GM23338 (cell line): ENCODE measurements at regions not wholly inside any gene's neighbourhood (a gene's known extent, or its start where the extent isn't known, plus 50 kb on each side); places are given as distances from the start of the nearest gene placed in this dataset.

Source experiments
- ATAC-seq: fragments of 200-7000 bp; cut with Tn5 transposase; 3 replicates; pipeline ENCODE4 v1.9.1; 2020
- DNase-seq: peaks from one replicate; pipeline ENCODE4 v3.0.0-alpha.2; 2015; ENCODE audit warnings: low spot score
- H2AFZ ChIP-seq: fragments of 200-600 bp; sonication (generic); 2 replicates; pipeline ENCODE4 v1.8.0; 2016; ENCODE audit warnings: antibody characterized with exemption, mild to moderate bottlenecking, moderate library complexity
- H3F3A ChIP-seq: fragments of 200-600 bp; sonication (generic); replicated peaks from 2 replicates; pipeline ENCODE4 v1.8.0; 2017; ENCODE audit warnings: antibody characterized with exemption, mixed run types, low read depth
- H3K27ac ChIP-seq: fragments of 200-600 bp; sonication (generic); 2 replicates; pipeline ENCODE4 v1.6.1; 2016; ENCODE audit warnings: low read depth
- H3K27me3 ChIP-seq: fragments of 200-600 bp; sonication (generic); 2 replicates; pipeline ENCODE4 v1.8.0; 2016; ENCODE audit warnings: mild to moderate bottlenecking, mixed run types, moderate library complexity; ENCODE audit not compliant: insufficient read depth
- H3K36me3 ChIP-seq: fragments of 200-600 bp; sonication (generic); 2 replicates; pipeline ENCODE4 v1.8.0; 2016; ENCODE audit warnings: mild to moderate bottlenecking; ENCODE audit not compliant: insufficient read depth
- H3K4me1 ChIP-seq: fragments of 200-600 bp; sonication (generic); 2 replicates; pipeline ENCODE4 v1.8.0; 2016; ENCODE audit warnings: mild to moderate bottlenecking, moderate library complexity; ENCODE audit not compliant: insufficient read depth
- H3K4me2 ChIP-seq: fragments of 200-600 bp; sonication (generic); 2 replicates; pipeline ENCODE4 v1.7.1; 2017; ENCODE audit warnings: mixed run types
- H3K4me3 ChIP-seq: fragments of 200-600 bp; sonication (generic); 2 replicates; pipeline ENCODE4 v1.6.1; 2016; ENCODE audit warnings: mixed run types
- H3K79me2 ChIP-seq: fragments of 200-600 bp; sonication (generic); replicated peaks from 2 replicates; pipeline ENCODE4 v1.8.0; 2017; ENCODE audit warnings: mild to moderate bottlenecking; ENCODE audit not compliant: insufficient read depth
- H3K9me2 ChIP-seq: fragments of 200-600 bp; sonication (generic); 2 replicates; pipeline ENCODE4 v1.8.0; 2017; ENCODE audit not compliant: insufficient read depth
- H4K20me1 ChIP-seq: fragments of 200-600 bp; sonication (generic); replicated peaks from 2 replicates; pipeline ENCODE4 v1.8.0; 2017; ENCODE audit warnings: mild to moderate bottlenecking; ENCODE audit not compliant: insufficient read depth
- H3K27ac Mint-ChIP-seq: 2 replicates; pipeline ENCODE4 v1.8.0; 2020; ENCODE audit warnings: inconsistent platforms, mild to moderate bottlenecking, moderate library complexity, mixed read lengths
- H3K27me3 Mint-ChIP-seq: 3 replicates; pipeline ENCODE4 v1.8.0; 2022; ENCODE audit warnings: low read depth, mild to moderate bottlenecking, moderate library complexity, mixed read lengths, inconsistent platforms; ENCODE audit not compliant: insufficient read depth, poor library complexity
- H3K36me3 Mint-ChIP-seq: 3 replicates; pipeline ENCODE4 v1.8.0; 2021; ENCODE audit warnings: low read depth, mild to moderate bottlenecking, inconsistent platforms, moderate library complexity, mixed read lengths
- H3K4me1 Mint-ChIP-seq: 3 replicates; pipeline ENCODE4 v1.8.0; 2020; ENCODE audit warnings: mild to moderate bottlenecking, inconsistent platforms, mixed read lengths
- H3K4me3 Mint-ChIP-seq: 3 replicates; pipeline ENCODE4 v1.8.0; 2021; ENCODE audit warnings: moderate library complexity, mild to moderate bottlenecking, inconsistent platforms, mixed read lengths
- H3K9me3 Mint-ChIP-seq: 3 replicates; pipeline ENCODE4 v1.8.0; 2020; ENCODE audit warnings: moderate library complexity, mild to moderate bottlenecking, inconsistent platforms, mixed read lengths
- CREB1 ChIP-seq: fragments of 250-450 bp; sonication (Bioruptor Pico); IDR thresholded peaks from 2 replicates; pipeline ENCODE4 v1.5.0; 2020; ENCODE audit warnings: low read depth, mild to moderate bottlenecking, moderate library complexity
- EZH2phosphoT487 ChIP-seq: fragments of 200-600 bp; sonication (generic); IDR thresholded peaks from one replicate; pipeline ENCODE4 v1.8.1; 2018; ENCODE audit warnings: antibody characterized with exemption; ENCODE audit not compliant: unreplicated experiment
- NANOG ChIP-seq: IDR thresholded peaks from 2 replicates; pipeline ENCODE4 v1.6.1; 2016; ENCODE audit warnings: antibody characterized with exemption, borderline replicate concordance
- POLR2AphosphoS5 ChIP-seq: IDR thresholded peaks from 2 replicates; pipeline ENCODE4 v1.6.1; 2016; ENCODE audit warnings: antibody characterized with exemption, low read depth
- STAT1 ChIP-seq: IDR thresholded peaks from one replicate; pipeline ENCODE4 v1.6.1; 2016; ENCODE audit warnings: antibody characterized with exemption; ENCODE audit not compliant: unreplicated experiment
- ZNF331 ChIP-seq: fragments of 250-450 bp; sonication (Bioruptor Pico); IDR thresholded peaks from 2 replicates; pipeline ENCODE4 v1.5.0; 2020; ENCODE audit warnings: low read depth, mild to moderate bottlenecking, moderate library complexity
- TF ChIP-seq, protein P1 (sequence below): fragments of 250-450 bp; sonication (Bioruptor Pico); IDR thresholded peaks from 2 replicates; pipeline ENCODE4 v1.5.0; 2020; ENCODE audit warnings: mild to moderate bottlenecking, moderate library complexity
- TF ChIP-seq, protein P2 (sequence below), 2 experiments: fragments of 200-600 bp in 1 of 2; sonication (generic) in 1 of 2; conservative IDR thresholded peaks; 2 replicates each; pipeline versions ENCODE4 v1.5.1 to v1.6.1; 2016 to 2017; ENCODE audit warnings: antibody characterized with exemption in 2 of 2, low read depth in 2 of 2, mild to moderate bottlenecking in 2 of 2, moderate library complexity in 1 of 2
- TF ChIP-seq, protein P3 (sequence below): IDR thresholded peaks from one replicate; pipeline ENCODE4 v1.6.1; 2018; ENCODE audit warnings: antibody characterized with exemption; ENCODE audit not compliant: unreplicated experiment

- DNase-seq (no peak), ATAC-seq (no peak)
- H3K27me3 Mint-ChIP-seq, result no peaks in the 10 kb centered on the region
- no peak overlapping the region for H3K27ac Mint-ChIP-seq
- Histone ChIP-seq H3K4me2 (no peak overlapping the region), H3K27me3 (no peaks in the 10 kb centered on the region), H3K36me3 (no peaks in the 10 kb centered on the region), H3K79me2 (no peaks in the 10 kb centered on the region), H4K20me1 (no peaks in the 10 kb centered on the region), H3K27ac (no peak overlapping the region), H3K4me1 (no peaks in the 10 kb centered on the region), H3K9me2 (no peaks in the 10 kb centered on the region), H3K4me3 (no peak overlapping the region), H2AFZ (no peak overlapping the region), H3F3A (no peaks in the 10 kb centered on the region)
- no peaks in the 10 kb centered on the region for H3K36me3 Mint-ChIP-seq
- no peaks in the 10 kb centered on the region for H3K4me1 Mint-ChIP-seq
- H3K4me3 Mint-ChIP-seq, result no peak overlapping the region
- no peaks in the 10 kb centered on the region for H3K9me3 Mint-ChIP-seq
- TF ChIP-seq STAT1 (no peak), NANOG (no peak), CREB1 (no peak)
- TF ChIP-seq, protein P1, sequence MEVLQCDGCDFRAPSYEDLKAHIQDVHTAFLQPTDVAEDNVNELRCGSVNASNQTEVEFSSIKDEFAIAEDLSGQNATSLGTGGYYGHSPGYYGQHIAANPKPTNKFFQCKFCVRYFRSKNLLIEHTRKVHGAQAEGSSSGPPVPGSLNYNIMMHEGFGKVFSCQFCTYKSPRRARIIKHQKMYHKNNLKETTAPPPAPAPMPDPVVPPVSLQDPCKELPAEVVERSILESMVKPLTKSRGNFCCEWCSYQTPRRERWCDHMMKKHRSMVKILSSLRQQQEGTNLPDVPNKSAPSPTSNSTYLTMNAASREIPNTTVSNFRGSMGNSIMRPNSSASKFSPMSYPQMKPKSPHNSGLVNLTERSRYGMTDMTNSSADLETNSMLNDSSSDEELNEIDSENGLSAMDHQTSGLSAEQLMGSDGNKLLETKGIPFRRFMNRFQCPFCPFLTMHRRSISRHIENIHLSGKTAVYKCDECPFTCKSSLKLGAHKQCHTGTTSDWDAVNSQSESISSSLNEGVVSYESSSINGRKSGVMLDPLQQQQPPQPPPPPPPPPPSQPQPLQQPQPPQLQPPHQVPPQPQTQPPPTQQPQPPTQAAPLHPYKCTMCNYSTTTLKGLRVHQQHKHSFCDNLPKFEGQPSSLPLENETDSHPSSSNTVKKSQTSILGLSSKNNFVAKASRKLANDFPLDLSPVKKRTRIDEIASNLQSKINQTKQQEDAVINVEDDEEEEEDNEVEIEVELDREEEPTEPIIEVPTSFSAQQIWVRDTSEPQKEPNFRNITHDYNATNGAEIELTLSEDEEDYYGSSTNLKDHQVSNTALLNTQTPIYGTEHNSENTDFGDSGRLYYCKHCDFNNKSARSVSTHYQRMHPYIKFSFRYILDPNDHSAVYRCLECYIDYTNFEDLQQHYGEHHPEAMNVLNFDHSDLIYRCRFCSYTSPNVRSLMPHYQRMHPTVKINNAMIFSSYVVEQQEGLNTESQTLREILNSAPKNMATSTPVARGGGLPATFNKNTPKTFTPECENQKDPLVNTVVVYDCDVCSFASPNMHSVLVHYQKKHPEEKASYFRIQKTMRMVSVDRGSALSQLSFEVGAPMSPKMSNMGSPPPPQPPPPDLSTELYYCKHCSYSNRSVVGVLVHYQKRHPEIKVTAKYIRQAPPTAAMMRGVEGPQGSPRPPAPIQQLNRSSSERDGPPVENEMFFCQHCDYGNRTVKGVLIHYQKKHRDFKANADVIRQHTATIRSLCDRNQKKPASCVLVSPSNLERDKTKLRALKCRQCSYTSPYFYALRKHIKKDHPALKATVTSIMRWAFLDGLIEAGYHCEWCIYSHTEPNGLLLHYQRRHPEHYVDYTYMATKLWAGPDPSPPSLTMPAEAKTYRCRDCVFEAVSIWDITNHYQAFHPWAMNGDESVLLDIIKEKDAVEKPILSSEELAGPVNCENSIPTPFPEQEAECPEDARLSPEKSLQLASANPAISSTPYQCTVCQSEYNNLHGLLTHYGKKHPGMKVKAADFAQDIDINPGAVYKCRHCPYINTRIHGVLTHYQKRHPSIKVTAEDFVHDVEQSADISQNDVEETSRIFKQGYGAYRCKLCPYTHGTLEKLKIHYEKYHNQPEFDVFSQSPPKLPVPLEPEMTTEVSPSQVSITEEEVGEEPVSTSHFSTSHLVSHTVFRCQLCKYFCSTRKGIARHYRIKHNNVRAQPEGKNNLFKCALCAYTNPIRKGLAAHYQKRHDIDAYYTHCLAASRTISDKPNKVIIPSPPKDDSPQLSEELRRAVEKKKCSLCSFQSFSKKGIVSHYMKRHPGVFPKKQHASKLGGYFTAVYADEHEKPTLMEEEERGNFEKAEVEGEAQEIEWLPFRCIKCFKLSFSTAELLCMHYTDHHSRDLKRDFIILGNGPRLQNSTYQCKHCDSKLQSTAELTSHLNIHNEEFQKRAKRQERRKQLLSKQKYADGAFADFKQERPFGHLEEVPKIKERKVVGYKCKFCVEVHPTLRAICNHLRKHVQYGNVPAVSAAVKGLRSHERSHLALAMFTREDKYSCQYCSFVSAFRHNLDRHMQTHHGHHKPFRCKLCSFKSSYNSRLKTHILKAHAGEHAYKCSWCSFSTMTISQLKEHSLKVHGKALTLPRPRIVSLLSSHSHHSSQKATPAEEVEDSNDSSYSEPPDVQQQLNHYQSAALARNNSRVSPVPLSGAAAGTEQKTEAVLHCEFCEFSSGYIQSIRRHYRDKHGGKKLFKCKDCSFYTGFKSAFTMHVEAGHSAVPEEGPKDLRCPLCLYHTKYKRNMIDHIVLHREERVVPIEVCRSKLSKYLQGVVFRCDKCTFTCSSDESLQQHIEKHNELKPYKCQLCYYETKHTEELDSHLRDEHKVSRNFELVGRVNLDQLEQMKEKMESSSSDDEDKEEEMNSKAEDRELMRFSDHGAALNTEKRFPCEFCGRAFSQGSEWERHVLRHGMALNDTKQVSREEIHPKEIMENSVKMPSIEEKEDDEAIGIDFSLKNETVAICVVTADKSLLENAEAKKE (CRISPR knock-in tag), result no peak
- TF ChIP-seq, protein P2, sequence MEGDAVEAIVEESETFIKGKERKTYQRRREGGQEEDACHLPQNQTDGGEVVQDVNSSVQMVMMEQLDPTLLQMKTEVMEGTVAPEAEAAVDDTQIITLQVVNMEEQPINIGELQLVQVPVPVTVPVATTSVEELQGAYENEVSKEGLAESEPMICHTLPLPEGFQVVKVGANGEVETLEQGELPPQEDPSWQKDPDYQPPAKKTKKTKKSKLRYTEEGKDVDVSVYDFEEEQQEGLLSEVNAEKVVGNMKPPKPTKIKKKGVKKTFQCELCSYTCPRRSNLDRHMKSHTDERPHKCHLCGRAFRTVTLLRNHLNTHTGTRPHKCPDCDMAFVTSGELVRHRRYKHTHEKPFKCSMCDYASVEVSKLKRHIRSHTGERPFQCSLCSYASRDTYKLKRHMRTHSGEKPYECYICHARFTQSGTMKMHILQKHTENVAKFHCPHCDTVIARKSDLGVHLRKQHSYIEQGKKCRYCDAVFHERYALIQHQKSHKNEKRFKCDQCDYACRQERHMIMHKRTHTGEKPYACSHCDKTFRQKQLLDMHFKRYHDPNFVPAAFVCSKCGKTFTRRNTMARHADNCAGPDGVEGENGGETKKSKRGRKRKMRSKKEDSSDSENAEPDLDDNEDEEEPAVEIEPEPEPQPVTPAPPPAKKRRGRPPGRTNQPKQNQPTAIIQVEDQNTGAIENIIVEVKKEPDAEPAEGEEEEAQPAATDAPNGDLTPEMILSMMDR (conservative IDR thresholded peaks at IDR 0.05; ENCODE audit: low read depth in 2 of 2), result no peak
Measured at GRCh38 chrX:15173411-15173810, 96.5 kb downstream of the ASB9 start.

DNA sequence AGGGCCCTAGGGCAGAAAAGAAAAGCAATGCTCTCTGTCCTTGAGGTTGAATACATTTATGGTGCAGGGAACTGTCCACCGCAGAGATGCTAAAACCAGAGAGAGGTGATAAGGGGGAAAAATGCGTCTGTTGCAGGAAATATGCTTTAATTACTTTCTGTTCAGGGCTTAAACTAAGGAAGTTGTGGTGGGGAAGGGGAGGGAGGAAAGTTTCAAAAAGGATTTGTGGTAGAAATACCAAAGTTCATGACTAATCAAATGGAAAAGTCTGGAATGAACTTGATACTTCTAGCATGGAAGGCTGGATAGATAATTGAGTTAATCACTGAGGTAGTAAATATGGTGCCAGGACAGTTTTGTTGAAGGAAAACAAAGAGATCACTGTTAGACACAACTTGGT lies 99.0 kb downstream of the ASB9 start:
- no peaks in the 10 kb centered on the region for H3K27me3 ChIP-seq
- H3K4me2 ChIP-seq, result no peak overlapping the region
- Mint-ChIP-seq H3K9me3 (no peaks in the 10 kb centered on the region), H3K4me3 (no peak overlapping the region), H3K27me3 (no peaks in the 10 kb centered on the region), H3K27ac (no peak overlapping the region), H3K4me1 (no peaks in the 10 kb centered on the region), H3K36me3 (no peaks in the 10 kb centered on the region)
- H4K20me1 ChIP-seq, result no peaks in the 10 kb centered on the region
- no peak overlapping the region for H2AFZ ChIP-seq
- H3K36me3 ChIP-seq, result no peaks in the 10 kb centered on the region
- no peak for DNase-seq
- H3K4me3 ChIP-seq, result no peak overlapping the region
- H3K4me1 ChIP-seq, result no peaks in the 10 kb centered on the region
- TF ChIP-seq, protein P3, sequence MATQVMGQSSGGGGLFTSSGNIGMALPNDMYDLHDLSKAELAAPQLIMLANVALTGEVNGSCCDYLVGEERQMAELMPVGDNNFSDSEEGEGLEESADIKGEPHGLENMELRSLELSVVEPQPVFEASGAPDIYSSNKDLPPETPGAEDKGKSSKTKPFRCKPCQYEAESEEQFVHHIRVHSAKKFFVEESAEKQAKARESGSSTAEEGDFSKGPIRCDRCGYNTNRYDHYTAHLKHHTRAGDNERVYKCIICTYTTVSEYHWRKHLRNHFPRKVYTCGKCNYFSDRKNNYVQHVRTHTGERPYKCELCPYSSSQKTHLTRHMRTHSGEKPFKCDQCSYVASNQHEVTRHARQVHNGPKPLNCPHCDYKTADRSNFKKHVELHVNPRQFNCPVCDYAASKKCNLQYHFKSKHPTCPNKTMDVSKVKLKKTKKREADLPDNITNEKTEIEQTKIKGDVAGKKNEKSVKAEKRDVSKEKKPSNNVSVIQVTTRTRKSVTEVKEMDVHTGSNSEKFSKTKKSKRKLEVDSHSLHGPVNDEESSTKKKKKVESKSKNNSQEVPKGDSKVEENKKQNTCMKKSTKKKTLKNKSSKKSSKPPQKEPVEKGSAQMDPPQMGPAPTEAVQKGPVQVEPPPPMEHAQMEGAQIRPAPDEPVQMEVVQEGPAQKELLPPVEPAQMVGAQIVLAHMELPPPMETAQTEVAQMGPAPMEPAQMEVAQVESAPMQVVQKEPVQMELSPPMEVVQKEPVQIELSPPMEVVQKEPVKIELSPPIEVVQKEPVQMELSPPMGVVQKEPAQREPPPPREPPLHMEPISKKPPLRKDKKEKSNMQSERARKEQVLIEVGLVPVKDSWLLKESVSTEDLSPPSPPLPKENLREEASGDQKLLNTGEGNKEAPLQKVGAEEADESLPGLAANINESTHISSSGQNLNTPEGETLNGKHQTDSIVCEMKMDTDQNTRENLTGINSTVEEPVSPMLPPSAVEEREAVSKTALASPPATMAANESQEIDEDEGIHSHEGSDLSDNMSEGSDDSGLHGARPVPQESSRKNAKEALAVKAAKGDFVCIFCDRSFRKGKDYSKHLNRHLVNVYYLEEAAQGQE, result no peak
- TF ChIP-seq NANOG, result no peak
- no peak for TF ChIP-seq STAT1
- TF ChIP-seq EZH2phosphoT487, result no peak
- TF ChIP-seq ZNF331 (CRISPR knock-in tag), result no peak
- TF ChIP-seq POLR2AphosphoS5, result no peak
- no peak overlapping the region for H3K27ac ChIP-seq
- no peaks in the 10 kb centered on the region for H3K79me2 ChIP-seq
- H3K9me2 ChIP-seq, result no peaks in the 10 kb centered on the region
- ATAC-seq, result no peak
- H3F3A ChIP-seq, result no peaks in the 10 kb centered on the region
